A549 (cell line): ENCODE measurements at regions not wholly inside any gene's neighbourhood (a gene's known extent, or its start where the extent isn't known, plus 50 kb on each side); places are given as distances from the start of the nearest gene placed in this dataset.

ENCODE experiments used
- ATAC-seq, 2 experiments: fragments of 200-7000 bp in 1 of 2; fragments of >200 bp in 1 of 2; cut with Nextera tagmentation in 1 of 2; cut with Tn5 transposase in 1 of 2; 3 replicates each; pipeline versions ENCODE4 v1.8.0 to v1.9.1; 2018 to 2020; ENCODE audit warnings: mild to moderate bottlenecking in 1 of 2, moderate library complexity in 1 of 2
- CTCF ChIA-PET: fragments of 300-600 bp; sonication (Branson Sonifier 250); formaldehyde crosslinking; extraction: SDS; loops from one replicate; lab custom pipeline; 2021; ENCODE audit warnings: antibody characterized with exemption, inconsistent platforms; lab: Yijun Ruan, JAX
- POLR2A ChIA-PET: fragments of 350-600 bp; formaldehyde crosslinking; extraction: SDS; loops from one replicate; lab custom pipeline; 2021; ENCODE audit warnings: antibody characterized with exemption, inconsistent platforms; lab: Yijun Ruan, JAX
- DNase-seq, 2 experiments: peaks; one replicate each; pipeline versions ENCODE4 v3.0.0 to v3.0.0-alpha.2; 2011 to 2016; ENCODE audit warnings: low read depth in 1 of 2, low spot score in 1 of 2
- FAIRE-seq: peaks from 2 replicates; lab custom pipeline; 2011; peaks lifted over from hg19 to GRCh38; lab: Jason Lieb, UNC
- H3K27ac ChIP-seq, 2 experiments: fragments of >200 bp; sonication (Bioruptor Twin); formaldehyde crosslinking; 3 replicates each; pipeline ENCODE4 v1.5.1; 2016 to 2017
- H3K4me1 ChIP-seq: fragments of >200 bp; sonication (Bioruptor Twin); formaldehyde crosslinking; 3 replicates; pipeline ENCODE4 v1.6.1; 2016
- H3K4me2 ChIP-seq: fragments of >200 bp; sonication (Bioruptor Twin); formaldehyde crosslinking; 3 replicates; pipeline ENCODE4 v1.6.1; 2016
- H3K4me3 ChIP-seq: fragments of >200 bp; sonication (Bioruptor Twin); formaldehyde crosslinking; 3 replicates; pipeline ENCODE4 v1.5.1; 2016
- H3K9me3 ChIP-seq: fragments of >200 bp; sonication (Bioruptor Twin); formaldehyde crosslinking; 3 replicates; pipeline ENCODE4 v1.6.1; 2016
- CBX8 ChIP-seq: fragments of 200-600 bp; sonication (generic); IDR thresholded peaks from 2 replicates; pipeline ENCODE4 v1.6.1; 2016
- CHD2 ChIP-seq: fragments of 150-350 bp; IDR thresholded peaks from 2 replicates; pipeline ENCODE4 v1.6.1; 2014; ENCODE audit warnings: low read length; ENCODE audit not compliant: partially characterized antibody
- EHF ChIP-seq: fragments of 250-450 bp; sonication (Bioruptor Pico); IDR thresholded peaks from 2 replicates; pipeline ENCODE4 v1.5.0; 2020; ENCODE audit warnings: mild to moderate bottlenecking
- EHMT2 ChIP-seq: fragments of 200-600 bp; sonication (generic); IDR thresholded peaks from 2 replicates; pipeline ENCODE4 v1.6.1; 2016; ENCODE audit warnings: antibody characterized with exemption, low read depth, mild to moderate bottlenecking, moderate library complexity
- FOSL2 ChIP-seq, 2 experiments: fragments of 450-650 bp in 1 of 2; fragments of >200 bp in 1 of 2; sonication (Bioruptor Twin) in 1 of 2; formaldehyde crosslinking; IDR thresholded peaks; 2 replicates each; pipeline versions ENCODE4 v1.5.0 to v1.6.1; 2016 to 2020; ENCODE audit warnings: mild to moderate bottlenecking in 1 of 2, moderate library complexity in 1 of 2
- HDAC2 ChIP-seq: fragments of 200-600 bp; sonication (generic); IDR thresholded peaks from 2 replicates; pipeline ENCODE4 v1.6.1; 2016
- HOXA7 ChIP-seq: fragments of 250-450 bp; sonication (Bioruptor Pico); IDR thresholded peaks from 2 replicates; pipeline ENCODE4 v1.5.0; 2020; ENCODE audit warnings: mild to moderate bottlenecking, moderate library complexity
- HOXB13 ChIP-seq: fragments of 250-450 bp; sonication (Bioruptor Pico); IDR thresholded peaks from 2 replicates; pipeline ENCODE4 v1.5.0; 2020; ENCODE audit warnings: low read depth, mild to moderate bottlenecking, moderate library complexity
- HOXB5 ChIP-seq: fragments of 250-450 bp; sonication (Bioruptor Pico); IDR thresholded peaks from 2 replicates; pipeline ENCODE4 v1.5.0; 2020; ENCODE audit warnings: mild to moderate bottlenecking, moderate library complexity
- KDM5A ChIP-seq: fragments of 200-600 bp; sonication (generic); IDR thresholded peaks from 2 replicates; pipeline ENCODE4 v1.6.1; 2016; ENCODE audit warnings: antibody characterized with exemption, mild to moderate bottlenecking
- MYC ChIP-seq: IDR thresholded peaks from 2 replicates; pipeline ENCODE4 v1.6.1; 2012; ENCODE audit warnings: mild to moderate bottlenecking, inconsistent platforms, low read length, improper control_type of control experiment, borderline replicate concordance
- NPAS2 ChIP-seq: fragments of 250-450 bp; sonication (Bioruptor Pico); IDR thresholded peaks from 2 replicates; pipeline ENCODE4 v1.8.0; 2022; ENCODE audit warnings: mild to moderate bottlenecking, moderate library complexity, borderline replicate concordance
- PHF8 ChIP-seq: fragments of 200-600 bp; sonication (generic); IDR thresholded peaks from 2 replicates; pipeline ENCODE4 v1.6.1; 2016; ENCODE audit warnings: low read depth, mild to moderate bottlenecking, antibody characterized with exemption, moderate library complexity, borderline replicate concordance
- POLR2AphosphoS2 ChIP-seq: conservative IDR thresholded peaks from 2 replicates; pipeline ENCODE4 v1.6.1; 2012; ENCODE audit warnings: low read length, improper control_type of control experiment, inconsistent platforms
- RAD21 ChIP-seq, 2 experiments: fragments of >200 bp in 1 of 2; sonication (Bioruptor Twin) in 1 of 2; formaldehyde crosslinking in 1 of 2; IDR thresholded peaks in 1 of 2; conservative IDR thresholded peaks in 1 of 2; 2 replicates in 1 of 2; 3 replicates in 1 of 2; pipeline ENCODE4 v1.6.1; 2012 to 2018; ENCODE audit warnings: inconsistent platforms in 1 of 2
- RCOR1 ChIP-seq: fragments of 150-350 bp; IDR thresholded peaks from 2 replicates; pipeline ENCODE4 v1.6.1; 2014; ENCODE audit warnings: antibody characterized with exemption, low read length, low read depth
- RFX5 ChIP-seq: fragments of 450-650 bp; IDR thresholded peaks from 2 replicates; pipeline ENCODE4 v1.7.1; 2014; ENCODE audit warnings: antibody characterized with exemption, mild to moderate bottlenecking, moderate library complexity
- SREBF2 ChIP-seq: fragments of 450-650 bp; IDR thresholded peaks from 2 replicates; pipeline ENCODE4 v1.6.1; 2014; ENCODE audit warnings: mild to moderate bottlenecking, moderate library complexity
- TFCP2L1 ChIP-seq: fragments of 250-450 bp; sonication (Bioruptor Pico); IDR thresholded peaks from 2 replicates; pipeline ENCODE4 v1.5.0; 2021; ENCODE audit warnings: mild to moderate bottlenecking
- WGBS: methylation state at CpG from one replicate; pipeline ENCODE4 v1.1.6; 2017; ENCODE audit errors: missing lambda C conversion rate; 5-methylcytosine and 5-hydroxymethylcytosine counted together
- TF ChIP-seq, protein P1 (sequence below): fragments of 250-450 bp; sonication (Bioruptor Pico); IDR thresholded peaks from 2 replicates; pipeline ENCODE4 v1.5.0; 2021; ENCODE audit warnings: mild to moderate bottlenecking, moderate library complexity, borderline replicate concordance
- TF ChIP-seq, protein P2 (sequence below): fragments of 250-450 bp; sonication (Bioruptor Pico); IDR thresholded peaks from 2 replicates; pipeline ENCODE4 v1.5.0; 2020; ENCODE audit warnings: low read depth, mild to moderate bottlenecking, moderate library complexity

DNA sequence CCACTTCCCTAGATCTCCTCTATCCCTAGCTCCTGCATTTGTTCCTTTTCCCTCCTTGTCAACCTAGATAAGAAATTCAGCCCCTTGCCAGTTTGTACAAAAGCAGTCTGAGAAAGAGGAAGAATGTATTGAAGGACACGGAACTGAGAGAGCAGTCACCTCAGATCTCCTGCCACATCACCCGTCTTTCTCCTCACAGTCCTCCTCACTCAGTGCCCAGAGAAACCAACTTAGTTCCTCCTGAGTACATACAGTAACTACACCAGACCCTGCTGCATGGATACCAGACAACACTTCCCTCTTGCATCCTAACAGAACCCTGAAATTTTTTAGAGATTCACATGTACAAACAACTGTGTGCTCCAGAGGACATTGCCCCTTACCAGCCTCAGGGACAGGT is 563.6 kb upstream of the ADAMTS9 start:
- ATAC-seq (no peak), FAIRE-seq (no peak), DNase-seq (no peak)
- ChIA-PET CTCF (no interaction called here), POLR2A (no interaction called here)
- WGBS = 35% methylated on average over 2 of the region's 2 CpGs
- no peak overlapping the region for H3K4me2 ChIP-seq
- H3K4me3 ChIP-seq = no peak overlapping the region
- H3K4me1 ChIP-seq = no peaks in the 10 kb centered on the region
- TF ChIP-seq EHF (CRISPR knock-in tag) (no peak), PHF8 (no peak), HOXB5 (CRISPR knock-in tag) (no peak), CHD2 (no peak), RCOR1 (no peak)
- H3K27ac ChIP-seq = no peak overlapping the region
- no peaks in the 10 kb centered on the region for H3K9me3 ChIP-seq

DNA sequence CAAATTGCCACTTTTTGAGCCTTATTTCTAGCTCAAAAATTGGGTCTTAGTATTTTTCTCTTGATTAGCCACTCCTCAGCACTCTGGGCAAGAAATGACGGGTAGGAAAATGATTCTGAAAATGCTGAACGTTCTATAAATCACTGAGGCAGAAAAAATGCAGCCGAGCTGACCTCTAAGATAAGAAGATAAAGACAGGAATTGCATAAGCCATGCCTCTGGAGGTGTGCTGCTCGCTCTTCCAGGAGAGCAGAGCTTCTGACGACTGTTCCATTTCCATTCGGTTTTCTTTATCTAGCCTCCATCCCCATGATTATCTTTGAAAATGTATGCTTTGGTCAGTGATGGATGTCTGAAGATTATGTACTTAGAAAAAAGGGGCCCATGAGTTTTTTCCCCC is 558.8 kb upstream of the ADAMTS9 start:
- H3K9me3 ChIP-seq = no peaks in the 10 kb centered on the region
- ATAC-seq (no peak), DNase-seq (no peak), FAIRE-seq (no peak)
- no peak overlapping the region for H3K4me3 ChIP-seq
- no peak overlapping the region for H3K27ac ChIP-seq
- no peaks in the 10 kb centered on the region for H3K4me1 ChIP-seq
- POLR2A ChIA-PET = no interaction called here
- H3K4me2 ChIP-seq = no peak overlapping the region
- no peak for TF ChIP-seq HOXB13 (CRISPR knock-in tag)
- TF ChIP-seq POLR2AphosphoS2 = no peak
- no peak for TF ChIP-seq MYC
- TF ChIP-seq KDM5A = no peak
- TF ChIP-seq FOSL2 (IDR thresholded peaks at IDR 0.05) = no peak
- no peak for TF ChIP-seq FOSL2 (CRISPR knock-in tag; IDR thresholded peaks at IDR 0.05)
- TF ChIP-seq, protein P1, sequence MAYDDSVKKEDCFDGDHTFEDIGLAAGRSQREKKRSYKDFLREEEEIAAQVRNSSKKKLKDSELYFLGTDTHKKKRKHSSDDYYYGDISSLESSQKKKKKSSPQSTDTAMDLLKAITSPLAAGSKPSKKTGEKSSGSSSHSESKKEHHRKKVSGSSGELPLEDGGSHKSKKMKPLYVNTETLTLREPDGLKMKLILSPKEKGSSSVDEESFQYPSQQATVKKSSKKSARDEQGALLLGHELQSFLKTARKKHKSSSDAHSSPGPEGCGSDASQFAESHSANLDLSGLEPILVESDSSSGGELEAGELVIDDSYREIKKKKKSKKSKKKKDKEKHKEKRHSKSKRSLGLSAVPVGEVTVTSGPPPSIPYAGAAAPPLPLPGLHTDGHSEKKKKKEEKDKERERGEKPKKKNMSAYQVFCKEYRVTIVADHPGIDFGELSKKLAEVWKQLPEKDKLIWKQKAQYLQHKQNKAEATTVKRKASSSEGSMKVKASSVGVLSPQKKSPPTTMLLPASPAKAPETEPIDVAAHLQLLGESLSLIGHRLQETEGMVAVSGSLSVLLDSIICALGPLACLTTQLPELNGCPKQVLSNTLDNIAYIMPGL (CRISPR knock-in tag) = no peak
- TF ChIP-seq HDAC2 = no peak
- no peak for TF ChIP-seq EHMT2
- no peak for TF ChIP-seq HOXB5 (CRISPR knock-in tag)
- CTCF ChIA-PET = interaction anchor here (1.1 kb wide), 2 partner anchors 713 to 718 kb away, joined by 3 read pairs; no protein-coding TSS in a partner anchor
- WGBS = 6% methylated on average over 6 of the region's 6 CpGs

GRCh38 chr3:65245133-65246063 is 557.6 kb upstream of the ADAMTS9 start:
- FAIRE-seq (no peak), DNase-seq (no peak), ATAC-seq (no peak)
- ChIA-PET CTCF (interaction anchor here (1.0 kb wide), 2 partner anchors 710 to 711 kb away, joined by 3 read pairs; no protein-coding TSS in a partner anchor), POLR2A (no interaction called here)
- Histone ChIP-seq H3K4me1 (no peaks in the 10 kb centered on the region), H3K4me2 (no peak overlapping the region), H3K9me3 (no peaks in the 10 kb centered on the region), H3K27ac (no peak overlapping the region), H3K4me3 (no peak overlapping the region)
- TF ChIP-seq HOXB13 (CRISPR knock-in tag) (no peak), PHF8 (no peak), RAD21 (conservative IDR thresholded peaks at IDR 0.05 in 1 of 2, IDR thresholded peaks at IDR 0.05 in 1 of 2) (peak in 1 of 2 experiments; percentile 14; a peak in 1 of 5 replicates), SREBF2 (no peak), MYC (no peak), TFCP2L1 (CRISPR knock-in tag) (no peak)
- WGBS = 32% methylated on average over 9 of the region's 9 CpGs

GRCh38 chr3:65240366-65240765 is 552.6 kb upstream of the ADAMTS9 start:
- no peak overlapping the region for H3K27ac ChIP-seq
- ChIA-PET POLR2A (no interaction called here), CTCF (no interaction called here)
- no peak overlapping the region for H3K4me2 ChIP-seq
- TF ChIP-seq, protein P2, sequence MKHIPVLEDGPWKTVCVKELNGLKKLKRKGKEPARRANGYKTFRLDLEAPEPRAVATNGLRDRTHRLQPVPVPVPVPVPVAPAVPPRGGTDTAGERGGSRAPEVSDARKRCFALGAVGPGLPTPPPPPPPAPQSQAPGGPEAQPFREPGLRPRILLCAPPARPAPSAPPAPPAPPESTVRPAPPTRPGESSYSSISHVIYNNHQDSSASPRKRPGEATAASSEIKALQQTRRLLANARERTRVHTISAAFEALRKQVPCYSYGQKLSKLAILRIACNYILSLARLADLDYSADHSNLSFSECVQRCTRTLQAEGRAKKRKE (CRISPR knock-in tag) = no peak
- TF ChIP-seq RFX5 = no peak
- TF ChIP-seq CBX8 = no peak
- TF ChIP-seq NPAS2 (CRISPR knock-in tag) = no peak
- no peak for TF ChIP-seq HOXA7 (CRISPR knock-in tag)
- FAIRE-seq = no peak
- no peak overlapping the region for H3K4me3 ChIP-seq
- no peak for DNase-seq
- no peaks in the 10 kb centered on the region for H3K4me1 ChIP-seq
- ATAC-seq = no peak
- no peaks in the 10 kb centered on the region for H3K9me3 ChIP-seq
- 18% methylated on average over 6 of the region's 6 CpGs for WGBS
